KOPT-K1 (cell line): ENCODE measurements at regions not wholly inside any gene's neighbourhood (a gene's known extent, or its start where the extent isn't known, plus 50 kb on each side); places are given as distances from the start of the nearest gene placed in this dataset.
"Not testable (repeated sequence)": the region's sequence is repeated elsewhere in the genome, so short reads cannot be mapped to it uniquely, and the experiment has no call there.

Experiments used
- H3K27ac ChIP-seq: fragments of 200-600 bp; sonication (generic); 2 replicates; pipeline ENCODE4 v1.5.1; 2016; ENCODE audit warnings: antibody characterized with exemption, mild to moderate bottlenecking, low read depth, low read length; ENCODE audit not compliant: poor library complexity, severe bottlenecking
- H3K36me3 ChIP-seq: fragments of 200-600 bp; sonication (generic); 2 replicates; pipeline ENCODE4 v1.5.1; 2017; ENCODE audit warnings: antibody characterized with exemption, mild to moderate bottlenecking, low read length, moderate library complexity; ENCODE audit not compliant: insufficient read depth
- H3K9me3 ChIP-seq: fragments of 200-600 bp; sonication (generic); 2 replicates; pipeline ENCODE4 v1.5.1; 2017; ENCODE audit warnings: antibody characterized with exemption, low read length, mild to moderate bottlenecking; ENCODE audit not compliant: insufficient read depth, poor library complexity, severe bottlenecking

GRCh38 chr5:118321081-118321480 lies 667.3 kb downstream of the DTWD2 start:
- H3K36me3 ChIP-seq = no peaks in the 10 kb centered on the region
- no peak overlapping the region for H3K27ac ChIP-seq
- H3K9me3 ChIP-seq = no peaks in the 10 kb centered on the region

GRCh38 chr5:118320121-118320520 lies 668.2 kb downstream of the DTWD2 start:
- H3K27ac ChIP-seq = no peak overlapping the region
- H3K9me3 ChIP-seq = no peaks in the 10 kb centered on the region
- no peaks in the 10 kb centered on the region for H3K36me3 ChIP-seq

- H3K27ac ChIP-seq = no peak overlapping the region
- H3K36me3 ChIP-seq = no peaks in the 10 kb centered on the region
- H3K9me3 ChIP-seq = no peaks in the 10 kb centered on the region
Observed at GRCh38 chr5:118314931-118315330, 673.4 kb downstream of the DTWD2 start.

GRCh38 chr5:118311103-118311819 lies 677.1 kb downstream of the DTWD2 start:
- no peaks in the 10 kb centered on the region for H3K36me3 ChIP-seq
- H3K27ac ChIP-seq = no peak overlapping the region
- H3K9me3 ChIP-seq = no peaks in the 10 kb centered on the region

- H3K27ac ChIP-seq = no peak overlapping the region
- H3K36me3 ChIP-seq = no peaks in the 10 kb centered on the region
- no peaks in the 10 kb centered on the region for H3K9me3 ChIP-seq
Observed at GRCh38 chr5:118310401-118310800, 677.9 kb downstream of the DTWD2 start.

- H3K9me3 ChIP-seq = no peaks in the 10 kb centered on the region
- H3K36me3 ChIP-seq = no peaks in the 10 kb centered on the region
- no peak overlapping the region for H3K27ac ChIP-seq
Observed at GRCh38 chr5:118303296-118303695, 685.1 kb downstream of the DTWD2 start.

GRCh38 chr5:118302786-118303185 lies 685.6 kb downstream of the DTWD2 start:
- no peaks in the 10 kb centered on the region for H3K9me3 ChIP-seq
- H3K36me3 ChIP-seq = no peaks in the 10 kb centered on the region
- no peak overlapping the region for H3K27ac ChIP-seq

GRCh38 chr5:118301696-118302095 lies 686.7 kb downstream of the DTWD2 start:
- Histone ChIP-seq H3K9me3 (no peaks in the 10 kb centered on the region), H3K36me3 (no peaks in the 10 kb centered on the region), H3K27ac (no peak overlapping the region)

GRCh38 chr5:118295045-118295444 lies 693.3 kb downstream of the DTWD2 start:
- Histone ChIP-seq H3K27ac (no peak overlapping the region), H3K9me3 (no peaks in the 10 kb centered on the region), H3K36me3 (no peaks in the 10 kb centered on the region)

GRCh38 chr5:118293378-118293777 lies 695.0 kb downstream of the DTWD2 start:
- H3K36me3 ChIP-seq = no peaks in the 10 kb centered on the region
- no peak overlapping the region for H3K27ac ChIP-seq
- H3K9me3 ChIP-seq = no peaks in the 10 kb centered on the region

GRCh38 chr5:118290204-118290603 lies 698.1 kb downstream of the DTWD2 start:
- no peak overlapping the region for H3K27ac ChIP-seq

GRCh38 chr5:118284230-118284629 lies 704.1 kb downstream of the DTWD2 start:
- not testable (repeated sequence) for H3K27ac ChIP-seq, H3K36me3 ChIP-seq, H3K9me3 ChIP-seq

More at GRCh38 chr5:118290204-118290603, 698.1 kb downstream of the DTWD2 start:
- H3K36me3 ChIP-seq = no peaks in the 10 kb centered on the region
- H3K9me3 ChIP-seq = no peaks in the 10 kb centered on the region

- H3K36me3 ChIP-seq, H3K9me3 ChIP-seq, H3K27ac ChIP-seq: not testable (repeated sequence)
Observed at GRCh38 chr5:118282480-118283038, 705.8 kb downstream of the DTWD2 start.

GRCh38 chr5:118279540-118280294 lies 708.6 kb downstream of the DTWD2 start:
- Histone ChIP-seq H3K36me3 (no peaks in the 10 kb centered on the region), H3K27ac (no peak overlapping the region), H3K9me3 (no peaks in the 10 kb centered on the region)

GRCh38 chr5:118270526-118270925 lies 717.8 kb downstream of the DTWD2 start:
- H3K27ac ChIP-seq = no peak overlapping the region
- H3K9me3 ChIP-seq = no peaks in the 10 kb centered on the region
- no peaks in the 10 kb centered on the region for H3K36me3 ChIP-seq
